GM12875 (cell line): ENCODE measurements at regions not wholly inside any gene's neighbourhood (a gene's known extent, or its start where the extent isn't known, plus 50 kb on each side); places are given as distances from the start of the nearest gene placed in this dataset.
"Not testable (repeated sequence)": the region's sequence is repeated elsewhere in the genome, so short reads cannot be mapped to it uniquely, and the experiment has no call there.

Source experiments
- H3K4me3 ChIP-seq: one replicate; pipeline ENCODE4 v1.5.1; 2011; ENCODE audit warnings: low read depth, low read length, control low read depth
- CTCF ChIP-seq: IDR thresholded peaks from 2 replicates; pipeline ENCODE4 v1.5.1; 2011; ENCODE audit warnings: low read depth, mild to moderate bottlenecking, control low read depth, inconsistent platforms, low read length, moderate library complexity, borderline replicate concordance; ENCODE audit not compliant: insufficient read depth

- no peak for TF ChIP-seq CTCF
- H3K4me3 ChIP-seq = no peak overlapping the region
Observed at GRCh38 chr15:26210980-26211379, 347.9 kb upstream of the ATP10A start.

GRCh38 chr15:26201177-26201858 is 338.2 kb upstream of the ATP10A start:
- TF ChIP-seq CTCF = no peak

GRCh38 chr15:26200427-26200826 is 337.3 kb upstream of the ATP10A start:
- no peak for TF ChIP-seq CTCF

More at GRCh38 chr15:26201177-26201858, 338.2 kb upstream of the ATP10A start:
- no peak overlapping the region for H3K4me3 ChIP-seq

GRCh38 chr15:26197719-26198118 is 334.6 kb upstream of the ATP10A start:
- no peak overlapping the region for H3K4me3 ChIP-seq
- no peak for TF ChIP-seq CTCF

More at GRCh38 chr15:26200427-26200826, 337.3 kb upstream of the ATP10A start:
- H3K4me3 ChIP-seq = no peak overlapping the region

- no peak for TF ChIP-seq CTCF
- no peak overlapping the region for H3K4me3 ChIP-seq
Observed at GRCh38 chr15:26197060-26197459, 333.9 kb upstream of the ATP10A start.

GRCh38 chr15:26191193-26191592 is 328.1 kb upstream of the ATP10A start:
- H3K4me3 ChIP-seq = no peak overlapping the region
- no peak for TF ChIP-seq CTCF

GRCh38 chr15:26186138-26186537 is 323.0 kb upstream of the ATP10A start:
- H3K4me3 ChIP-seq = not testable (repeated sequence)

- TF ChIP-seq CTCF = no peak
- no peak overlapping the region for H3K4me3 ChIP-seq
Observed at GRCh38 chr15:26182441-26182840, 319.3 kb upstream of the ATP10A start.
